Tibial artery (tissue), 4 donors: ENCODE measurements at regions not wholly inside any gene's neighbourhood (a gene's known extent, or its start where the extent isn't known, plus 50 kb on each side); places are given as distances from the start of the nearest gene placed in this dataset.

Source experiments
- DNase-seq, 2 donors: peaks; one replicate each; pipeline ENCODE4 v3.0.0-alpha.2; 2019
- H3K27ac ChIP-seq, 2 donors: fragments of 200-600 bp; sonication (generic) in 1 of 2; 1 replicate in 1 of 2; 2 replicates in 1 of 2; pipeline ENCODE4 v1.5.1; 2018 to 2019; ENCODE audit warnings: mild to moderate bottlenecking in 1 of 2
- H3K27me3 ChIP-seq, 2 donors: fragments of 200-600 bp; sonication (generic) in 1 of 2; one replicate each; pipeline versions ENCODE4 v1.5.1 to v1.6.0; 2016 to 2019
- H3K36me3 ChIP-seq, 3 donors: fragments of 200-600 bp; sonication (generic) in 2 of 3; one replicate each; pipeline ENCODE4 v1.5.1; 2016 to 2019; ENCODE audit warnings: mild to moderate bottlenecking in 2 of 3
- H3K4me1 ChIP-seq, 4 donors: fragments of 200-600 bp; sonication (generic) in 2 of 4; 1 replicate in 3 of 4; 2 replicates in 1 of 4; pipeline ENCODE4 v1.5.1; 2016 to 2019
- H3K4me3 ChIP-seq, 2 donors: fragments of 200-600 bp; sonication (generic) in 1 of 2; 1 replicate in 1 of 2; 2 replicates in 1 of 2; pipeline ENCODE4 v1.5.1; 2018 to 2019; ENCODE audit warnings: mild to moderate bottlenecking in 2 of 2
- H3K9me3 ChIP-seq, 3 donors: fragments of 200-600 bp; sonication (generic) in 1 of 3; one replicate each; pipeline ENCODE4 v1.5.1; 2016 to 2019
- intact Hi-C: fragments of 100-400 bp; cut with DNase I; formaldehyde crosslinking; loops from one replicate; pipeline ENCODE4 v1.15.0; 2023; ENCODE audit warnings: low total_unique reads
- TF ChIP-seq, protein P1 (sequence below), 2 experiments: fragments of 200-600 bp in 1 of 2; fragments of 450-650 bp in 1 of 2; IDR thresholded peaks; one replicate each; pipeline ENCODE4 v1.5.1; 2017 to 2019; ENCODE audit warnings: antibody characterized with exemption in 2 of 2, mild to moderate bottlenecking in 1 of 2, moderate library complexity in 1 of 2

DNA sequence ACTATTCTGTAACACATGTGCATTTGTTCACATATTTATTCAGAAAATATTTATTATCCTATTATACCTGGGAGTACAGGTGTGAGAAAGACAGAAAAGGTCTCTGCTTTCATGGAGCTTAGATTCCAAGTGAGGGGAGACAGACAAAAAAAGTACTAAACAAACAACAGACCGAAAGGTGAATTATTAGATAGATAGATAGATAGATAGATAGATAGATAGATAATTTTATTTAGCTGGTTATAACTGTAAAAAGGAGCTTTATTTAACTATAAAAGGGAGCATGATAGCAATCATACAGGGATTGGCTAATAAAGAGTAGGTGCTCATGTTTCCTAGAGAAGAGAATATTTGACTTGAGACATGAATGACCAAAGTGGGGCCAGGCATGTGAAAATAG, 119.4 kb downstream of the TNFSF18 start:
- no peaks in the 10 kb centered on the region for H3K36me3 ChIP-seq
- intact Hi-C loops, result no loop called here
- no peaks in the 10 kb centered on the region for H3K27me3 ChIP-seq
- no peak for DNase-seq
- no peak overlapping the region for H3K27ac ChIP-seq
- TF ChIP-seq, protein P1, sequence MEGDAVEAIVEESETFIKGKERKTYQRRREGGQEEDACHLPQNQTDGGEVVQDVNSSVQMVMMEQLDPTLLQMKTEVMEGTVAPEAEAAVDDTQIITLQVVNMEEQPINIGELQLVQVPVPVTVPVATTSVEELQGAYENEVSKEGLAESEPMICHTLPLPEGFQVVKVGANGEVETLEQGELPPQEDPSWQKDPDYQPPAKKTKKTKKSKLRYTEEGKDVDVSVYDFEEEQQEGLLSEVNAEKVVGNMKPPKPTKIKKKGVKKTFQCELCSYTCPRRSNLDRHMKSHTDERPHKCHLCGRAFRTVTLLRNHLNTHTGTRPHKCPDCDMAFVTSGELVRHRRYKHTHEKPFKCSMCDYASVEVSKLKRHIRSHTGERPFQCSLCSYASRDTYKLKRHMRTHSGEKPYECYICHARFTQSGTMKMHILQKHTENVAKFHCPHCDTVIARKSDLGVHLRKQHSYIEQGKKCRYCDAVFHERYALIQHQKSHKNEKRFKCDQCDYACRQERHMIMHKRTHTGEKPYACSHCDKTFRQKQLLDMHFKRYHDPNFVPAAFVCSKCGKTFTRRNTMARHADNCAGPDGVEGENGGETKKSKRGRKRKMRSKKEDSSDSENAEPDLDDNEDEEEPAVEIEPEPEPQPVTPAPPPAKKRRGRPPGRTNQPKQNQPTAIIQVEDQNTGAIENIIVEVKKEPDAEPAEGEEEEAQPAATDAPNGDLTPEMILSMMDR (IDR thresholded peaks at IDR 0.05), result no peak
- H3K4me1 ChIP-seq, result peaks cover 0 to 21% (median 0%) of the 10 kb centered on the region in 4 donors
- H3K4me3 ChIP-seq, result no peak overlapping the region
- H3K9me3 ChIP-seq, result no peaks in the 10 kb centered on the region

- Histone ChIP-seq H3K9me3 (no peaks in the 10 kb centered on the region), H3K27me3 (no peaks in the 10 kb centered on the region), H3K27ac (no peak overlapping the region), H3K4me3 (no peak overlapping the region), H3K36me3 (no peaks in the 10 kb centered on the region), H3K4me1 (peaks cover 0 to 21% (median 0%) of the 10 kb centered on the region in 4 donors)
- TF ChIP-seq, protein P1 (IDR thresholded peaks at IDR 0.05), result no peak
- DNase-seq, result no peak
- intact Hi-C loops, result no loop called here
These were observed 119.0 kb downstream of the TNFSF18 start for GRCh38 chr1:172931761-172932160.

DNA sequence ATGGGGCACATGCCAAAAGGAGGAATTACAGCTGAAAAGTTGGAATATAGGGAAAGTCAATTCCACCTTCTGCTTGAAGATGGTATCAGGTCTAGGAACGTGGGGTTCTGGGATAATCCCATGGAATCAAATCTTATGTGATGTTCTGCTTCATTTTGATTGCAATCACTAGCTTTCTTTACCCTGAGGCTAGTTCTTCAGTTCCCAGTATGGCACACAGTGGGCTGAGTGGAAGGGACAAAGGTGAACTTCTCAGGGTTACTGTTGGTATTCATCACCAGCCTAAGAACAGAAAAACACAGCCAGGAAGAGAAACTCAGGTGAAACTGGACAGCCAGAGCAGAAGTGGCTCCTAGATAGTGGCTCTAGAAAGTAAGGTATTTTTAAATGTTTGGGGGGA, 117.8 kb downstream of the TNFSF18 start:
- intact Hi-C loops, result no loop called here
- no peak for DNase-seq
- H3K9me3 ChIP-seq, result no peaks in the 10 kb centered on the region
- no peaks in the 10 kb centered on the region for H3K27me3 ChIP-seq
- H3K27ac ChIP-seq, result peak overlapping the region; percentile 25 to 59
- H3K4me1 ChIP-seq, result peaks cover 0 to 21% (median 0%) of the 10 kb centered on the region in 4 donors
- no peaks in the 10 kb centered on the region for H3K36me3 ChIP-seq
- no peak overlapping the region for H3K4me3 ChIP-seq
- TF ChIP-seq, protein P1 (IDR thresholded peaks at IDR 0.05), result no peak

GRCh38 chr1:172934417-172934762, 116.4 kb downstream of the TNFSF18 start:
- Histone ChIP-seq H3K9me3 (no peaks in the 10 kb centered on the region), H3K4me3 (no peak overlapping the region), H3K27me3 (no peaks in the 10 kb centered on the region), H3K36me3 (no peaks in the 10 kb centered on the region), H3K27ac (peak overlapping the region; percentile 25 to 59), H3K4me1 (peaks cover 0 to 21% (median 0%) of the 10 kb centered on the region in 4 donors)
- no peak for DNase-seq
- TF ChIP-seq, protein P1 (IDR thresholded peaks at IDR 0.05), result no peak
- intact Hi-C loops, result no loop called here

DNA sequence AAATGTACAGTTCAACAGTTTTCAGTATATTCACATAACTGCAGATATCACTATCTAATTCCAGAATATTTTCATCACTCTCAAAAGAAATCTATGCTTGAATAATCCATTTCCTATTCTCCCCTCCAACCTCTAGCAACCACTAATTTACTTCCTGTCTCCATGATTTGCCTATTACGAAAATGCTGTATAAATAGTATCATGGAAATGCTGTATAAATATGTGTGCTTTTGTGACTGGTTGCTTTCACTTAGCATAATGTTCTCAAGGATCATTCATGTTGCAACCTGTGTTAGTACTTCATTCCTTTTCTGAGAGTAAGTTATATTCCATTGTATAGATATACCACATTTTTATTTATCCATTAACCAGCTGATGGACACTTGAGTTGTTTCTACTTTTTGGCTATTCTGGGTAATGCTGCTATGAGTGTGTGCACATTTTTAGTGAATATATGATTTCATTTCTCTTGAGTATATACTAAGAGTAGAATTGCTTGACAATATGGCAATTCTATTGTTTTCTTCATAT, 115.6 kb downstream of the TNFSF18 start:
- H3K27me3 ChIP-seq, result no peaks in the 10 kb centered on the region
- no peaks in the 10 kb centered on the region for H3K9me3 ChIP-seq
- H3K4me3 ChIP-seq, result no peak overlapping the region
- no peak for DNase-seq
- TF ChIP-seq, protein P1 (IDR thresholded peaks at IDR 0.05), result no peak
- peaks cover 0 to 21% (median 0%) of the 10 kb centered on the region in 4 donors for H3K4me1 ChIP-seq
- H3K36me3 ChIP-seq, result no peaks in the 10 kb centered on the region
- intact Hi-C loops, result no loop called here
- peak overlapping the region in 1 of 2 donors; percentile 59 for H3K27ac ChIP-seq
